Gastrocnemius medialis (tissue), 4 donors: ENCODE measurements at regions not wholly inside any gene's neighbourhood (a gene's known extent, or its start where the extent isn't known, plus 50 kb on each side); places are given as distances from the start of the nearest gene placed in this dataset.

Source experiments
- ATAC-seq, 2 donors: fragments of 150-250 bp; one replicate each; pipeline ENCODE4 v1.9.1; 2016
- DNase-seq, 2 donors: peaks; one replicate each; pipeline ENCODE4 v3.0.0-alpha.2; 2019
- H3K27ac ChIP-seq, 4 donors: fragments of 200-600 bp; sonication (generic); 1 replicate in 1 of 4; 2 replicates in 3 of 4; pipeline ENCODE4 v1.5.1; 2016 to 2018; ENCODE audit warnings: mild to moderate bottlenecking in 2 of 4, moderate library complexity in 1 of 4
- H3K27me3 ChIP-seq, 3 donors: fragments of 200-600 bp; sonication (generic) in 2 of 3; 1 replicate in 1 of 3; 2 replicates in 2 of 3; pipeline versions ENCODE4 v1.5.1 to v1.6.0; 2016 to 2019; ENCODE audit warnings: mild to moderate bottlenecking in 1 of 3, moderate library complexity in 1 of 3
- H3K36me3 ChIP-seq, 2 donors: fragments of 200-600 bp; sonication (generic) in 1 of 2; one replicate each; pipeline ENCODE4 v1.5.1; 2017 to 2018
- H3K4me1 ChIP-seq, 2 donors: fragments of 200-600 bp; sonication (generic) in 1 of 2; one replicate each; pipeline ENCODE4 v1.5.1; 2016 to 2017; ENCODE audit warnings: mild to moderate bottlenecking in 2 of 2
- H3K4me3 ChIP-seq, 4 donors: fragments of 200-600 bp; sonication (generic) in 3 of 4; 1 replicate in 1 of 4; 2 replicates in 3 of 4; pipeline ENCODE4 v1.5.1; 2016 to 2019; ENCODE audit warnings: mild to moderate bottlenecking in 2 of 4
- H3K9me3 ChIP-seq, 3 donors: fragments of 200-600 bp; sonication (generic) in 2 of 3; 1 replicate in 1 of 3; 2 replicates in 2 of 3; pipeline ENCODE4 v1.5.1; 2016 to 2019
- CTCF ChIP-seq, 5 experiments: fragments of 450-650 bp in 3 of 5; fragments of 200-600 bp in 2 of 5; sonication (generic) in 2 of 5; IDR thresholded peaks in 4 of 5; conservative IDR thresholded peaks in 1 of 5; 1 replicate in 4 of 5; 2 replicates in 1 of 5; pipeline ENCODE4 v1.5.1; 2016 to 2019; ENCODE audit warnings: antibody characterized with exemption in 5 of 5, mild to moderate bottlenecking in 3 of 5, moderate library complexity in 3 of 5
- POLR2A ChIP-seq, 2 donors: fragments of 450-650 bp; IDR thresholded peaks; one replicate each; pipeline ENCODE4 v1.6.1; 2017; ENCODE audit warnings: antibody characterized with exemption in 2 of 2, mild to moderate bottlenecking in 2 of 2, moderate library complexity in 2 of 2
- in situ Hi-C, 4 donors: fragments of 200-750 bp; cut with MboI; loops; one replicate each; pipeline versions ENCODE4 v1.15.0 to v1.8.0; 2017; ENCODE audit warnings: low sequenced_read_pairs in 4 of 4
- intact Hi-C: fragments of 100-400 bp; cut with DNase I; formaldehyde crosslinking; loops from one replicate; pipeline ENCODE4 v1.15.1; 2023; ENCODE audit warnings: low total_unique reads

GRCh38 chr22:48739348-48740085, 1088.2 kb downstream of the BRD1 start:
- no peaks in the 10 kb centered on the region for H3K9me3 ChIP-seq
- no peak for DNase-seq
- H3K4me3 ChIP-seq: no peak overlapping the region
- TF ChIP-seq POLR2A (IDR thresholded peaks at IDR 0.05) (no peak), CTCF (IDR thresholded peaks at IDR 0.05 in 4 of 5, conservative IDR thresholded peaks at IDR 0.05 in 1 of 5) (no peak)
- no peak for ATAC-seq
- no peaks in the 10 kb centered on the region for H3K4me1 ChIP-seq
- no peaks in the 10 kb centered on the region for H3K36me3 ChIP-seq
- intact Hi-C loops: no loop called here
- no peaks in the 10 kb centered on the region for H3K27me3 ChIP-seq
- in situ Hi-C loops: no loop called here
- H3K27ac ChIP-seq: no peak overlapping the region

- Histone ChIP-seq H3K27me3 (no peaks in the 10 kb centered on the region), H3K27ac (no peak overlapping the region), H3K4me3 (no peak overlapping the region), H3K4me1 (no peaks in the 10 kb centered on the region), H3K36me3 (no peaks in the 10 kb centered on the region), H3K9me3 (no peaks in the 10 kb centered on the region)
- ATAC-seq (no peak), DNase-seq (no peak)
- intact Hi-C loops: no loop called here
- TF ChIP-seq POLR2A (IDR thresholded peaks at IDR 0.05) (no peak), CTCF (IDR thresholded peaks at IDR 0.05 in 4 of 5, conservative IDR thresholded peaks at IDR 0.05 in 1 of 5) (no peak)
- in situ Hi-C loops: no loop called here
Observed at GRCh38 chr22:48738204-48738980, 1089.3 kb downstream of the BRD1 start.

- intact Hi-C loops (no loop called here), in situ Hi-C loops (no loop called here)
- DNase-seq (no peak), ATAC-seq (no peak)
- no peak for TF ChIP-seq POLR2A (IDR thresholded peaks at IDR 0.05)
- TF ChIP-seq CTCF (IDR thresholded peaks at IDR 0.05 in 4 of 5, conservative IDR thresholded peaks at IDR 0.05 in 1 of 5): no peak
- no peaks in the 10 kb centered on the region for H3K9me3 ChIP-seq
- H3K27ac ChIP-seq: no peak overlapping the region
- no peaks in the 10 kb centered on the region for H3K4me1 ChIP-seq
- no peaks in the 10 kb centered on the region for H3K27me3 ChIP-seq
- no peak overlapping the region for H3K4me3 ChIP-seq
- H3K36me3 ChIP-seq: no peaks in the 10 kb centered on the region
Observed at GRCh38 chr22:48737461-48738203, 1090.0 kb downstream of the BRD1 start.

- Histone ChIP-seq H3K4me1 (no peaks in the 10 kb centered on the region), H3K27me3 (no peaks in the 10 kb centered on the region), H3K4me3 (no peak overlapping the region), H3K9me3 (no peaks in the 10 kb centered on the region), H3K36me3 (no peaks in the 10 kb centered on the region), H3K27ac (no peak overlapping the region)
- intact Hi-C loops (no loop called here), in situ Hi-C loops (no loop called here)
- no peak for DNase-seq
- ATAC-seq: no peak
- TF ChIP-seq POLR2A (IDR thresholded peaks at IDR 0.05) (no peak), CTCF (IDR thresholded peaks at IDR 0.05 in 4 of 5, conservative IDR thresholded peaks at IDR 0.05 in 1 of 5) (no peak)
Observed at GRCh38 chr22:48736593-48737460, 1090.8 kb downstream of the BRD1 start.
